ENCODE measurements at regions not wholly inside any gene's neighbourhood (a gene's known extent, or its start where the extent isn't known, plus 50 kb on each side); places are given as distances from the start of the nearest gene placed in this dataset.

DNA sequence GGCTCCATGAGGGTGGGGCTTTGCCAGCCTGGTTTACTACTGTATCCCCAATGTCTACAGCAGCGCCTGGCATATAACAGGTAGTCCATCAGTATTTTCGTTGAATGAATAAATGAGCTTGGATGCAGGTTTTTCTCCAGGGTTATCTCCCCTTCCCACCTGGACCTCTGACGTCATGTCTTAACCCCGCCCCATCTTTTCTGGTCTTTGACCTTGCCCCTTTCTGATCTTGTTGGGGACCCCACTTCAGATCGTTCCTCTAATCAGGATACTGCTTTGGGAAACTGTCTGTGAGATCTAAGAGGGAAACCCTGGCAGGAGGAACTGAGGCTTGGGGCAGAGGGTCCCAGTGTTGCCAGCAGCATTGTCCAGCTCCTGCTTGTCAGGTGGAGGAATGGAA lies 68.8 kb upstream of the GCSH start:
- DNase-seq (ENCODE audit: insufficient read length, low spot score, missing footprints), result no peak
- Histone ChIP-seq H2AFZ (ENCODE audit: low read length) (no peak overlapping the region), H3K4me2 (ENCODE audit: insufficient read depth, low read length) (no peak overlapping the region), H3K79me2 (ENCODE audit: insufficient read depth, low read length) (no peaks in the 10 kb centered on the region), H4K20me1 (ENCODE audit: insufficient read depth, low read length) (no peaks in the 10 kb centered on the region), H3K27me3 (ENCODE audit: insufficient read depth, low read length) (peaks cover 2% of the 10 kb centered on the region), H3K27ac (ENCODE audit: low read depth, low read length) (no peak overlapping the region), H3K36me3 (ENCODE audit: insufficient read depth, low read length) (no peaks in the 10 kb centered on the region), H3K4me1 (ENCODE audit: insufficient read depth, low read length) (no peaks in the 10 kb centered on the region), H3K9me3 (ENCODE audit: low read depth, low read length) (no peaks in the 10 kb centered on the region), H3K4me3 (ENCODE audit: insufficient read depth, low read length) (no peak overlapping the region)
- no peak for TF ChIP-seq CTCF (IDR thresholded peaks at IDR 0.05; ENCODE audit: extremely low read depth, low read depth, low read length)

- no peak for TF ChIP-seq CTCF (IDR thresholded peaks at IDR 0.05; ENCODE audit: extremely low read depth, low read depth, low read length)
- no peaks in the 10 kb centered on the region for H3K4me1 ChIP-seq (ENCODE audit: insufficient read depth, low read length)
- no peaks in the 10 kb centered on the region for H3K79me2 ChIP-seq (ENCODE audit: insufficient read depth, low read length)
- H3K9me3 ChIP-seq (ENCODE audit: low read depth, low read length), result no peaks in the 10 kb centered on the region
- H4K20me1 ChIP-seq (ENCODE audit: insufficient read depth, low read length), result no peaks in the 10 kb centered on the region
- no peak overlapping the region for H3K27ac ChIP-seq (ENCODE audit: low read depth, low read length)
- H2AFZ ChIP-seq (ENCODE audit: low read length), result no peak overlapping the region
- H3K4me3 ChIP-seq (ENCODE audit: insufficient read depth, low read length), result no peak overlapping the region
- no peak for DNase-seq (ENCODE audit: insufficient read length, low spot score, missing footprints)
- H3K36me3 ChIP-seq (ENCODE audit: insufficient read depth, low read length), result no peaks in the 10 kb centered on the region
- H3K4me2 ChIP-seq (ENCODE audit: insufficient read depth, low read length), result no peak overlapping the region
- peaks cover 2% of the 10 kb centered on the region for H3K27me3 ChIP-seq (ENCODE audit: insufficient read depth, low read length)
Observed at GRCh38 chr16:81164481-81164880, 68.3 kb upstream of the GCSH start.

- no peak for DNase-seq (ENCODE audit: insufficient read length, low spot score, missing footprints)
- TF ChIP-seq CTCF (IDR thresholded peaks at IDR 0.05; ENCODE audit: extremely low read depth, low read depth, low read length), result no peak
- Histone ChIP-seq H3K4me2 (ENCODE audit: insufficient read depth, low read length) (no peak overlapping the region), H4K20me1 (ENCODE audit: insufficient read depth, low read length) (no peaks in the 10 kb centered on the region), H3K4me1 (ENCODE audit: insufficient read depth, low read length) (no peaks in the 10 kb centered on the region), H3K36me3 (ENCODE audit: insufficient read depth, low read length) (no peaks in the 10 kb centered on the region), H3K4me3 (ENCODE audit: insufficient read depth, low read length) (no peak overlapping the region), H3K27me3 (ENCODE audit: insufficient read depth, low read length) (peaks cover 2% of the 10 kb centered on the region), H2AFZ (ENCODE audit: low read length) (no peak overlapping the region), H3K9me3 (ENCODE audit: low read depth, low read length) (no peaks in the 10 kb centered on the region), H3K27ac (ENCODE audit: low read depth, low read length) (no peak overlapping the region), H3K79me2 (ENCODE audit: insufficient read depth, low read length) (no peaks in the 10 kb centered on the region)
Observed at GRCh38 chr16:81163671-81164070, 67.5 kb upstream of the GCSH start.

GRCh38 chr16:81158964-81159363 lies 62.8 kb upstream of the GCSH start:
- Histone ChIP-seq H3K4me2 (ENCODE audit: insufficient read depth, low read length) (no peak overlapping the region), H4K20me1 (ENCODE audit: insufficient read depth, low read length) (no peaks in the 10 kb centered on the region), H2AFZ (ENCODE audit: low read length) (no peak overlapping the region), H3K27ac (ENCODE audit: low read depth, low read length) (no peak overlapping the region), H3K36me3 (ENCODE audit: insufficient read depth, low read length) (no peaks in the 10 kb centered on the region), H3K4me3 (ENCODE audit: insufficient read depth, low read length) (no peak overlapping the region), H3K9me3 (ENCODE audit: low read depth, low read length) (no peaks in the 10 kb centered on the region), H3K79me2 (ENCODE audit: insufficient read depth, low read length) (no peaks in the 10 kb centered on the region), H3K4me1 (ENCODE audit: insufficient read depth, low read length) (no peaks in the 10 kb centered on the region), H3K27me3 (ENCODE audit: insufficient read depth, low read length) (peaks cover 2% of the 10 kb centered on the region)
- TF ChIP-seq CTCF (IDR thresholded peaks at IDR 0.05; ENCODE audit: extremely low read depth, low read depth, low read length), result no peak
- peak; percentile 80 for DNase-seq (ENCODE audit: insufficient read length, low spot score, missing footprints)
